GM12878 (cell line): ENCODE measurements at regions not wholly inside any gene's neighbourhood (a gene's known extent, or its start where the extent isn't known, plus 50 kb on each side); places are given as distances from the start of the nearest gene placed in this dataset.

Experiments used
- ATAC-seq: fragments of 200-7000 bp; cut with Tn5 transposase; 3 replicates; pipeline ENCODE4 v1.9.1; 2020; ENCODE audit warnings: mild to moderate bottlenecking, moderate library complexity
- BruUV-seq: library from RNA; stranded (reverse); fragments of 400-500 nt; replicated peaks from 2 replicates; lab custom pipeline; 2021; lab: Mats Ljungman, UMichigan
- CTCF ChIA-PET: fragments of 300-600 bp; sonication (Branson Sonifier 250); formaldehyde crosslinking; extraction: SDS; loops from one replicate; lab custom pipeline; 2021; ENCODE audit warnings: inconsistent platforms; lab: Yijun Ruan, JAX
- POLR2A ChIA-PET: fragments of 350-600 bp; formaldehyde crosslinking; extraction: SDS; loops from one replicate; lab custom pipeline; 2021; ENCODE audit warnings: inconsistent platforms; lab: Charles Lee
- RAD21 ChIA-PET: fragments of 300-600 bp; sonication (Branson Sonifier 250); formaldehyde crosslinking; loops from one replicate; lab custom pipeline; 2023; ENCODE audit warnings: antibody characterized with exemption; ENCODE audit not compliant: unreplicated experiment; lab: Charles Lee
- SMC1A ChIA-PET: fragments of 300-600 bp; sonication (Branson Sonifier 250); formaldehyde crosslinking; loops from one replicate; lab custom pipeline; 2023; ENCODE audit not compliant: unreplicated experiment, uncharacterized antibody; lab: Charles Lee
- DNase-seq: peaks from one replicate; pipeline ENCODE4 v3.0.0-alpha.2; 2011; ENCODE audit warnings: low read depth, low spot score
- FAIRE-seq: peaks from 3 replicates; lab custom pipeline; 2011; peaks lifted over from hg19 to GRCh38; lab: Jason Lieb, UNC
- H2AFZ ChIP-seq: 2 replicates; pipeline ENCODE4 v1.6.0; 2011; ENCODE audit warnings: low read depth, low read length, control low read depth; ENCODE audit not compliant: control insufficient read depth
- H3K27ac ChIP-seq: 2 replicates; pipeline ENCODE4 v1.5.1; 2011; ENCODE audit warnings: control low read depth; ENCODE audit not compliant: control insufficient read depth, insufficient read depth
- H3K27me3 ChIP-seq, 2 experiments: replicated peaks in 1 of 2; 2 replicates each; pipeline versions ENCODE4 v1.6.0 to v1.6.1; 2011; ENCODE audit warnings: low read length in 1 of 2; ENCODE audit not compliant: control insufficient read depth in 2 of 2, insufficient read depth in 2 of 2
- H3K36me3 ChIP-seq, 2 experiments: 2 replicates each; pipeline ENCODE4 v1.5.1; 2011; ENCODE audit warnings: low read length in 1 of 2; ENCODE audit not compliant: control insufficient read depth in 2 of 2, insufficient read depth in 2 of 2
- H3K4me1 ChIP-seq: 2 replicates; pipeline ENCODE4 v1.6.1; 2011; ENCODE audit warnings: mild to moderate bottlenecking, low read length, moderate library complexity, mixed read lengths; ENCODE audit not compliant: control insufficient read depth, insufficient read depth
- H3K4me2 ChIP-seq: 2 replicates; pipeline ENCODE4 v1.6.0; 2011; ENCODE audit warnings: control low read depth; ENCODE audit not compliant: control insufficient read depth, insufficient read depth
- H3K4me3 ChIP-seq: fragments of 200-600 bp; sonication (generic); 2 replicates; pipeline ENCODE4 v1.5.1; 2016
- H3K79me2 ChIP-seq: 2 replicates; pipeline ENCODE4 v1.6.0; 2011; ENCODE audit warnings: low read length; ENCODE audit not compliant: control insufficient read depth, insufficient read depth
- H3K9ac ChIP-seq: 2 replicates; pipeline ENCODE4 v1.8.0; 2011; ENCODE audit warnings: low read length, control low read depth, mixed read lengths; ENCODE audit not compliant: control insufficient read depth, insufficient read depth
- H3K9me3 ChIP-seq: replicated peaks from 3 replicates; pipeline ENCODE4 v1.5.1; 2011; ENCODE audit warnings: mild to moderate bottlenecking, low read length; ENCODE audit not compliant: control insufficient read depth, insufficient read depth
- H4K20me1 ChIP-seq: 2 replicates; pipeline ENCODE4 v1.6.0; 2011; ENCODE audit not compliant: control insufficient read depth, insufficient read depth
- CBX5 ChIP-seq: sonication (generic); IDR thresholded peaks from 2 replicates; pipeline ENCODE4 v1.6.1; 2016; ENCODE audit warnings: low read depth, moderate library complexity, mild to moderate bottlenecking, inconsistent platforms
- CREM ChIP-seq: IDR thresholded peaks from 2 replicates; pipeline ENCODE4 v1.6.1; 2014; ENCODE audit warnings: antibody characterized with exemption, low read depth
- DPF2 ChIP-seq: fragments of 450-650 bp; IDR thresholded peaks from 2 replicates; pipeline ENCODE4 v1.6.1; 2017; ENCODE audit warnings: mild to moderate bottlenecking
- HDAC2 ChIP-seq: fragments of 200-600 bp; sonication (generic); IDR thresholded peaks from 2 replicates; pipeline ENCODE4 v1.6.1; 2017
- IKZF2 ChIP-seq, 2 experiments: fragments of 450-650 bp; IDR thresholded peaks; 2 replicates each; pipeline ENCODE4 v1.6.1; 2017; ENCODE audit warnings: mild to moderate bottlenecking in 2 of 2, moderate library complexity in 2 of 2
- IRF3 ChIP-seq: fragments of 450-650 bp; IDR thresholded peaks from 2 replicates; pipeline ENCODE4 v1.6.1; 2014; ENCODE audit warnings: mild to moderate bottlenecking
- MYB ChIP-seq: fragments of 150-350 bp; IDR thresholded peaks from 2 replicates; pipeline ENCODE4 v1.6.1; 2014; ENCODE audit warnings: mild to moderate bottlenecking, low read depth, low read length, borderline replicate concordance
- PRDM15 ChIP-seq: fragments of 450-650 bp; formaldehyde crosslinking; IDR thresholded peaks from 2 replicates; pipeline ENCODE4 v1.4.0; 2020; ENCODE audit warnings: mild to moderate bottlenecking, moderate library complexity
- RAD21 ChIP-seq: IDR thresholded peaks from 2 replicates; pipeline ENCODE4 v1.6.1; 2011; ENCODE audit warnings: mild to moderate bottlenecking, low read depth, low read length, moderate library complexity; ENCODE audit not compliant: insufficient read depth
- RFX5 ChIP-seq: IDR thresholded peaks from 2 replicates; pipeline ENCODE4 v1.6.1; 2011; ENCODE audit warnings: low read depth, low read length, improper control_type of control experiment
- SMAD5 ChIP-seq: IDR thresholded peaks from 2 replicates; pipeline ENCODE4 v1.6.1; 2016; ENCODE audit warnings: antibody characterized with exemption, low read depth
- TBL1XR1 ChIP-seq: IDR thresholded peaks from 2 replicates; pipeline ENCODE4 v1.6.1; 2012; ENCODE audit warnings: low read depth, low read length, improper control_type of control experiment
- TCF12 ChIP-seq: IDR thresholded peaks from 2 replicates; pipeline ENCODE4 v1.6.1; 2011; ENCODE audit warnings: low read depth, mild to moderate bottlenecking, low read length
- ZNF24 ChIP-seq: fragments of 450-650 bp; IDR thresholded peaks from 2 replicates; pipeline ENCODE4 v1.6.1; 2017; ENCODE audit warnings: antibody characterized with exemption, mild to moderate bottlenecking
- WGBS: methylation state at CpG from one replicate; pipeline ENCODE4 v1.1.6; 2016; ENCODE audit warnings: low lambda C conversion rate; ENCODE audit not compliant: insufficient replicate concordance, insufficient coverage; ENCODE audit errors: missing lambda C conversion rate; 5-methylcytosine and 5-hydroxymethylcytosine counted together
- in situ Hi-C: fragments of 300-500 bp; cut with MboI; formaldehyde crosslinking; loops from 9 replicates; pipeline ENCODE4 v1.14.3; 2018; ENCODE audit warnings: mixed read lengths
- intact Hi-C: fragments of 100-400 bp; cut with micrococcal nuclease; formaldehyde crosslinking; loops from one replicate; pipeline ENCODE4 v1.14.2; 2022; ENCODE audit not compliant: unreplicated experiment
- TF ChIP-seq, protein P1 (sequence below): fragments of 450-650 bp; IDR thresholded peaks from 2 replicates; pipeline ENCODE4 v1.6.1; 2018; ENCODE audit warnings: borderline replicate concordance, mild to moderate bottlenecking; ENCODE audit not compliant: partially characterized antibody

- no peak for TF ChIP-seq RAD21
- TF ChIP-seq PRDM15 (CRISPR knock-in tag) = no peak
- no peak for TF ChIP-seq IRF3
- TF ChIP-seq CREM = no peak
- no peak for TF ChIP-seq IKZF2 (IDR thresholded peaks at IDR 0.05)
- TF ChIP-seq HDAC2 = no peak
- TF ChIP-seq MYB = no peak
- no peak for TF ChIP-seq TBL1XR1
- no peak for TF ChIP-seq RFX5
- no peak for TF ChIP-seq TCF12
- TF ChIP-seq, protein P1, sequence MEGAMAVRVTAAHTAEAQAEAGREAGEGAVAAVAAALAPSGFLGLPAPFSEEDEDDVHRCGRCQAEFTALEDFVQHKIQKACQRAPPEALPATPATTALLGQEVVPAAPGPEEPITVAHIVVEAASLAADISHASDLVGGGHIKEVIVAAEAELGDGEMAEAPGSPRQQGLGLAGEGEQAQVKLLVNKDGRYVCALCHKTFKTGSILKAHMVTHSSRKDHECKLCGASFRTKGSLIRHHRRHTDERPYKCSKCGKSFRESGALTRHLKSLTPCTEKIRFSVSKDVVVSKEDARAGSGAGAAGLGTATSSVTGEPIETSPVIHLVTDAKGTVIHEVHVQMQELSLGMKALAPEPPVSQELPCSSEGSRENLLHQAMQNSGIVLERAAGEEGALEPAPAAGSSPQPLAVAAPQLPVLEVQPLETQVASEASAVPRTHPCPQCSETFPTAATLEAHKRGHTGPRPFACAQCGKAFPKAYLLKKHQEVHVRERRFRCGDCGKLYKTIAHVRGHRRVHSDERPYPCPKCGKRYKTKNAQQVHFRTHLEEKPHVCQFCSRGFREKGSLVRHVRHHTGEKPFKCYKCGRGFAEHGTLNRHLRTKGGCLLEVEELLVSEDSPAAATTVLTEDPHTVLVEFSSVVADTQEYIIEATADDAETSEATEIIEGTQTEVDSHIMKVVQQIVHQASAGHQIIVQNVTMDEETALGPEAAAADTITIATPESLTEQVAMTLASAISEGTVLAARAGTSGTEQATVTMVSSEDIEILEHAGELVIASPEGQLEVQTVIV = no peak
- no peak for TF ChIP-seq ZNF24
- TF ChIP-seq DPF2 = no peak
- TF ChIP-seq CBX5 = no peak
- TF ChIP-seq SMAD5 = no peak
- TF ChIP-seq, all 136 proteins: peak for 0
- ATAC-seq (no peak), FAIRE-seq (no peak), DNase-seq (no peak)
- H3K79me2 ChIP-seq = no peaks in the 10 kb centered on the region
- in situ Hi-C loops (loop anchor here (10.0 to 25.0 kb wide), 2 partner anchors 203 to 1280 kb away; partner anchors contain the start of gene ZPBP), intact Hi-C loops (loop anchor here (1.0 to 5.0 kb wide), 2 partner anchors 205 to 1275 kb away; partner anchors contain the start of gene ZPBP)
- H3K4me3 ChIP-seq = no peak overlapping the region
- no peak overlapping the region for H3K27ac ChIP-seq
- no peaks in the 10 kb centered on the region for H3K9me3 ChIP-seq
- no peaks in the 10 kb centered on the region for H3K36me3 ChIP-seq
- 9% methylated on average over 3 of the region's 3 CpGs for WGBS
- H3K4me2 ChIP-seq = no peak overlapping the region
- H3K27me3 ChIP-seq = no peaks in the 10 kb centered on the region
- ChIA-PET POLR2A (no interaction called here), SMC1A (interaction anchor here (3.2 kb wide), 1 partner anchor 204 kb away, joined by 18 read pairs; no protein-coding TSS in a partner anchor), RAD21 (interaction anchor here (2.7 kb wide), 1 partner anchor 204 kb away, joined by 29 read pairs; no protein-coding TSS in a partner anchor), CTCF (interaction anchor here (1.0 to 4.3 kb wide), 5 partner anchors 104 to 205 kb away, joined by 3 to 84 read pairs (median 4); no protein-coding TSS in a partner anchor)
- H3K9ac ChIP-seq = no peak overlapping the region
- no peak overlapping the region for H2AFZ ChIP-seq
- BruUV-seq = no TSS peak
- no peaks in the 10 kb centered on the region for H3K4me1 ChIP-seq
- no peaks in the 10 kb centered on the region for H4K20me1 ChIP-seq
Observed at GRCh38 chr7:51367614-51367968, 51.0 kb upstream of the COBL start.
